Liver (tissue), 8 donors: ENCODE measurements at regions not wholly inside any gene's neighbourhood (a gene's known extent, or its start where the extent isn't known, plus 50 kb on each side); places are given as distances from the start of the nearest gene placed in this dataset.

Source experiments
- DNase-seq: peaks from one replicate; pipeline ENCODE4 v3.0.0-alpha.2; 2017; ENCODE audit warnings: low spot score
- H3K27ac ChIP-seq, 2 donors: one replicate each; pipeline ENCODE4 v1.7.0; 2013; ENCODE audit warnings: inconsistent platforms in 2 of 2, low read length in 2 of 2, control low read depth in 1 of 2, low read depth in 1 of 2, mild to moderate bottlenecking in 1 of 2
- H3K27me3 ChIP-seq, 4 donors: one replicate each; pipeline versions ENCODE4 v1.6.1 to v1.7.0; 2013; ENCODE audit warnings: low read length in 3 of 4, inconsistent platforms in 1 of 4, mild to moderate bottlenecking in 1 of 4, moderate library complexity in 1 of 4; ENCODE audit not compliant: control insufficient read depth in 4 of 4, insufficient read depth in 4 of 4
- H3K36me3 ChIP-seq, 4 donors: one replicate each; pipeline versions ENCODE4 v1.6.1 to v1.7.0; 2013; ENCODE audit warnings: low read length in 3 of 4, mild to moderate bottlenecking in 3 of 4, low read depth in 1 of 4, moderate library complexity in 1 of 4; ENCODE audit not compliant: control insufficient read depth in 4 of 4, insufficient read depth in 3 of 4
- H3K4me1 ChIP-seq, 4 donors: one replicate each; pipeline versions ENCODE4 v1.6.1 to v1.7.0; 2013; ENCODE audit warnings: low read length in 3 of 4, mild to moderate bottlenecking in 3 of 4, moderate library complexity in 1 of 4; ENCODE audit not compliant: control insufficient read depth in 4 of 4, insufficient read depth in 4 of 4
- H3K4me3 ChIP-seq, 3 donors: one replicate each; pipeline versions ENCODE4 v1.6.1 to v1.7.0; 2013; ENCODE audit warnings: low read length in 3 of 3, control low read depth in 1 of 3, low read depth in 1 of 3, mild to moderate bottlenecking in 1 of 3
- H3K9ac ChIP-seq, 2 donors: one replicate each; pipeline ENCODE4 v1.7.0; 2013; ENCODE audit warnings: low read length in 2 of 2, mild to moderate bottlenecking in 2 of 2, moderate library complexity in 2 of 2, control low read depth in 1 of 2, low read depth in 1 of 2
- H3K9me3 ChIP-seq, 4 donors: one replicate each; pipeline versions ENCODE4 v1.6.1 to v1.7.0; 2013; ENCODE audit warnings: low read length in 3 of 4; ENCODE audit not compliant: control insufficient read depth in 4 of 4
- EGR1 ChIP-seq, 2 donors: IDR thresholded peaks; 2 replicates each; pipeline ENCODE4 v1.6.1; 2016 to 2018; ENCODE audit warnings: antibody characterized with exemption in 2 of 2, low read depth in 2 of 2
- FOXA1 ChIP-seq: IDR thresholded peaks from 2 replicates; pipeline ENCODE4 v1.6.1; 2016; ENCODE audit warnings: antibody characterized with exemption
- FOXA2 ChIP-seq: IDR thresholded peaks from 2 replicates; pipeline ENCODE4 v1.6.1; 2016; ENCODE audit warnings: antibody characterized with exemption
- GABPA ChIP-seq, 2 donors: IDR thresholded peaks in 1 of 2; conservative IDR thresholded peaks in 1 of 2; 2 replicates each; pipeline ENCODE4 v1.6.1; 2016; ENCODE audit warnings: antibody characterized with exemption in 2 of 2, mild to moderate bottlenecking in 1 of 2, moderate library complexity in 1 of 2
- HNF4A ChIP-seq, 2 donors: conservative IDR thresholded peaks; 2 replicates each; pipeline ENCODE4 v1.6.1; 2016; ENCODE audit warnings: antibody characterized with exemption in 2 of 2, mild to moderate bottlenecking in 2 of 2
- HNF4G ChIP-seq: IDR thresholded peaks from 2 replicates; pipeline ENCODE4 v1.6.1; 2016; ENCODE audit warnings: antibody characterized with exemption
- JUND ChIP-seq, 2 donors: IDR thresholded peaks; 2 replicates each; pipeline ENCODE4 v1.6.1; 2016; ENCODE audit warnings: antibody characterized with exemption in 2 of 2
- NR2F2 ChIP-seq: IDR thresholded peaks from 2 replicates; pipeline ENCODE4 v1.6.1; 2016; ENCODE audit warnings: antibody characterized with exemption
- RAD21 ChIP-seq, 2 donors: IDR thresholded peaks; 2 replicates each; pipeline ENCODE4 v1.6.1; 2016; ENCODE audit warnings: antibody characterized with exemption in 2 of 2, mild to moderate bottlenecking in 2 of 2
- RXRA ChIP-seq, 2 donors: IDR thresholded peaks; 2 replicates each; pipeline ENCODE4 v1.6.1; 2017 to 2018; ENCODE audit warnings: antibody characterized with exemption in 2 of 2, mild to moderate bottlenecking in 1 of 2
- SP1 ChIP-seq: IDR thresholded peaks from 2 replicates; pipeline ENCODE4 v1.6.1; 2018; ENCODE audit warnings: antibody characterized with exemption, mild to moderate bottlenecking
- TAF1 ChIP-seq: conservative IDR thresholded peaks from 2 replicates; pipeline ENCODE4 v1.6.1; 2016; ENCODE audit warnings: antibody characterized with exemption, mild to moderate bottlenecking
- YY1 ChIP-seq: IDR thresholded peaks from 2 replicates; pipeline ENCODE4 v1.6.1; 2016; ENCODE audit warnings: antibody characterized with exemption, mild to moderate bottlenecking
- WGBS: extraction: QIAGEN DNeasy Blood & Tissue Kit; methylation state at CpG from one replicate; pipeline ENCODE4 v1.1.7; 2013; 5-methylcytosine and 5-hydroxymethylcytosine counted together
- TF ChIP-seq, protein P1 (sequence below): IDR thresholded peaks from 2 replicates; pipeline ENCODE4 v1.6.1; 2016; ENCODE audit warnings: antibody characterized with exemption
- TF ChIP-seq, protein P2 (sequence below): fragments of 150-350 bp; IDR thresholded peaks from 2 replicates; pipeline ENCODE4 v1.5.1; 2017; ENCODE audit warnings: improper control_type of control experiment, low read depth, low read length; ENCODE audit not compliant: missing input control
- TF ChIP-seq, protein P3 (sequence below): IDR thresholded peaks from 2 replicates; pipeline ENCODE4 v1.6.1; 2016; ENCODE audit warnings: antibody characterized with exemption
- TF ChIP-seq, protein P4 (sequence below): IDR thresholded peaks from 2 replicates; pipeline ENCODE4 v1.6.1; 2016; ENCODE audit warnings: antibody characterized with exemption, mild to moderate bottlenecking
- TF ChIP-seq, protein P5 (sequence below): IDR thresholded peaks from 2 replicates; pipeline ENCODE4 v1.6.1; 2016; ENCODE audit warnings: antibody characterized with exemption
- donor health status: healthy.
- donor health status: healthy.
- donor health status: healthy.
- donor health status: healthy.
- donor health status: healthy.

DNA sequence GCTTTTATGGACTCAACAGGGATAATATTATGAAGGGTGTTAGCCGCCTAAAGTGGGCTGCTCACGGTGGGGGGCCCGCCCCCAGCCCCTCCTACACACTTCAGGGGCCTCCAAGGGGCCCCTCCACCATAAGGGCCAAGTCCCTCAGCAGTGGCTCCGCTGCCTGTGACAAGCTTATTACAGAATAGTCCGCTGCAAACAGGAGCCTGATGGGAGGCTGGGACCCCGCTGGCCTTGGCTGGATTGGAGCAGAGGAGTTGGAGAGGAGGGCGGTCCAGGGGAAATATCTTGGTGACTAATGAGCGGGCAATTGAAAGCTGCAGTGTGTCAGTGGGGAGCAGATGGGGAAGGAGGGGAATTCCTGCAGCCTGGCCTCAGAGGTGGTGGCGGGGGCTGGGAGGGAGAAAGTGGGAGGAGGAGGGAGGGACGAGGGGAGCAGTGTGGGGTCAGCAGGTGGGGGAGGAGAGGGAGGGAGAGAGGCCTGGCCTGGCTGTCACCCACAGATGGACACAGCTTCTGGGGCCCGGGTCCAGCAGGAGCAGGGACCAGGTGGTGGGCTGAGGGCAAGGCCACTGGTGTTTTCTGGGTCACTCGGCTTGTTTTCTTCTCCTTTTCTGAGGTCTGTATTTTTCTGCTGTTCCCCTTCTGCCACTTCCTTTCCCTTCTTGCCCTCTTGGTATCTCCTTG lies 57.6 kb upstream of the FOXP4 start:
- no peak overlapping the region for H3K27ac ChIP-seq
- WGBS: 77% methylated on average over 12 of the region's 12 CpGs
- DNase-seq: no peak
- H3K36me3 ChIP-seq: no peaks in the 10 kb centered on the region
- no peak overlapping the region for H3K9ac ChIP-seq
- H3K27me3 ChIP-seq: no peaks in the 10 kb centered on the region
- no peak overlapping the region for H3K4me3 ChIP-seq
- H3K4me1 ChIP-seq: no peaks in the 10 kb centered on the region
- TF ChIP-seq HNF4G: no peak
- no peak for TF ChIP-seq RXRA (IDR thresholded peaks at IDR 0.05)
- TF ChIP-seq HNF4A (conservative IDR thresholded peaks at IDR 0.05): no peak
- TF ChIP-seq, protein P1, sequence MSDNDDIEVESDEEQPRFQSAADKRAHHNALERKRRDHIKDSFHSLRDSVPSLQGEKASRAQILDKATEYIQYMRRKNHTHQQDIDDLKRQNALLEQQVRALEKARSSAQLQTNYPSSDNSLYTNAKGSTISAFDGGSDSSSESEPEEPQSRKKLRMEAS: no peak
- no peak for TF ChIP-seq JUND (IDR thresholded peaks at IDR 0.05)
- TF ChIP-seq, protein P2, sequence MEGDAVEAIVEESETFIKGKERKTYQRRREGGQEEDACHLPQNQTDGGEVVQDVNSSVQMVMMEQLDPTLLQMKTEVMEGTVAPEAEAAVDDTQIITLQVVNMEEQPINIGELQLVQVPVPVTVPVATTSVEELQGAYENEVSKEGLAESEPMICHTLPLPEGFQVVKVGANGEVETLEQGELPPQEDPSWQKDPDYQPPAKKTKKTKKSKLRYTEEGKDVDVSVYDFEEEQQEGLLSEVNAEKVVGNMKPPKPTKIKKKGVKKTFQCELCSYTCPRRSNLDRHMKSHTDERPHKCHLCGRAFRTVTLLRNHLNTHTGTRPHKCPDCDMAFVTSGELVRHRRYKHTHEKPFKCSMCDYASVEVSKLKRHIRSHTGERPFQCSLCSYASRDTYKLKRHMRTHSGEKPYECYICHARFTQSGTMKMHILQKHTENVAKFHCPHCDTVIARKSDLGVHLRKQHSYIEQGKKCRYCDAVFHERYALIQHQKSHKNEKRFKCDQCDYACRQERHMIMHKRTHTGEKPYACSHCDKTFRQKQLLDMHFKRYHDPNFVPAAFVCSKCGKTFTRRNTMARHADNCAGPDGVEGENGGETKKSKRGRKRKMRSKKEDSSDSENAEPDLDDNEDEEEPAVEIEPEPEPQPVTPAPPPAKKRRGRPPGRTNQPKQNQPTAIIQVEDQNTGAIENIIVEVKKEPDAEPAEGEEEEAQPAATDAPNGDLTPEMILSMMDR: no peak
- no peak for TF ChIP-seq EGR1 (IDR thresholded peaks at IDR 0.05; ENCODE audit: low read depth in 2 of 2)
- no peak for TF ChIP-seq TAF1
- no peak for TF ChIP-seq YY1
- TF ChIP-seq, protein P3, sequence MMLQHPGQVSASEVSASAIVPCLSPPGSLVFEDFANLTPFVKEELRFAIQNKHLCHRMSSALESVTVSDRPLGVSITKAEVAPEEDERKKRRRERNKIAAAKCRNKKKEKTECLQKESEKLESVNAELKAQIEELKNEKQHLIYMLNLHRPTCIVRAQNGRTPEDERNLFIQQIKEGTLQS: no peak
- TF ChIP-seq GABPA (IDR thresholded peaks at IDR 0.05 in 1 of 2, conservative IDR thresholded peaks at IDR 0.05 in 1 of 2): no peak
- H3K9me3 ChIP-seq: no peaks in the 10 kb centered on the region

DNA sequence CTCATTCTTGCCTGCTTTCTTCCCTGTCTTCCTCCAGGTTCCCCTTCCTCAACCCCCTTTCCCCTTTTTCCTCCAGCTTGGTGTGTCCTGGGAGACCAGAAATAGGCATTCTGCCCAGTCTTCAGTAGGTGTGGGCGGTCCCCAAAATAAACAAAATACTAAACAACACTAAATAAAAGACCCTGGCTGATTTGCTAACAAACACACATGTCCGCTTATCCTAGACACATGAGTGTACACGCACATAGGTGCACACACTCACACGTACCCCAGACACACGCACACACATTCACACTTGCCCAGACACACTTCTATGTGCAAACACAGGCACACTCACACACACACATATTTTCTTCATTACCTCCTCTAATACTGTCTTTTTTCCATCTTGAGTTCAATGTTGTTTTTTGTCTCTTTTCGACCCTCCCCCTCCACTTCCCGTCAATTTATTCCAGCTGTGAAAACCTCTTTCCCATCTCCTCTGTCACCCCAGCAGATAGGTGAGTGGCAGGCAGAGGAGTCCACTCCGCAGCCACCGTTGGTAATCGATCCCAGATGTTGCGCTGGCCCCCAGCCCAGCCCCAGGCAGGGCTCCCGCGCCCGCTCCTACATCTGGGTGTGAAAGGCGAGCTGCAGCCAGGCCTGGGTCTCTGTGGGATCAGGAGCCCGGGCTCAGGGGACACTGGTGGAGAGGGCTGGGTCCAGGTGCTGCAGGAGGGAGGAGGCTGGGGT lies 56.9 kb upstream of the FOXP4 start:
- DNase-seq: no peak
- H3K27me3 ChIP-seq: no peaks in the 10 kb centered on the region
- H3K4me3 ChIP-seq: no peak overlapping the region
- H3K27ac ChIP-seq: no peak overlapping the region
- WGBS: 77% methylated on average over 16 of the region's 16 CpGs
- no peaks in the 10 kb centered on the region for H3K4me1 ChIP-seq
- no peaks in the 10 kb centered on the region for H3K36me3 ChIP-seq
- H3K9me3 ChIP-seq: no peaks in the 10 kb centered on the region
- no peak overlapping the region for H3K9ac ChIP-seq
- TF ChIP-seq NR2F2 (no peak), SP1 (no peak), YY1 (no peak), EGR1 (IDR thresholded peaks at IDR 0.05; ENCODE audit: low read depth in 2 of 2) (no peak), GABPA (IDR thresholded peaks at IDR 0.05 in 1 of 2, conservative IDR thresholded peaks at IDR 0.05 in 1 of 2) (no peak), FOXA1 (no peak), FOXA2 (no peak), TAF1 (no peak), HNF4G (no peak), RXRA (IDR thresholded peaks at IDR 0.05) (no peak), RAD21 (IDR thresholded peaks at IDR 0.05) (no peak)
- TF ChIP-seq, protein P4, sequence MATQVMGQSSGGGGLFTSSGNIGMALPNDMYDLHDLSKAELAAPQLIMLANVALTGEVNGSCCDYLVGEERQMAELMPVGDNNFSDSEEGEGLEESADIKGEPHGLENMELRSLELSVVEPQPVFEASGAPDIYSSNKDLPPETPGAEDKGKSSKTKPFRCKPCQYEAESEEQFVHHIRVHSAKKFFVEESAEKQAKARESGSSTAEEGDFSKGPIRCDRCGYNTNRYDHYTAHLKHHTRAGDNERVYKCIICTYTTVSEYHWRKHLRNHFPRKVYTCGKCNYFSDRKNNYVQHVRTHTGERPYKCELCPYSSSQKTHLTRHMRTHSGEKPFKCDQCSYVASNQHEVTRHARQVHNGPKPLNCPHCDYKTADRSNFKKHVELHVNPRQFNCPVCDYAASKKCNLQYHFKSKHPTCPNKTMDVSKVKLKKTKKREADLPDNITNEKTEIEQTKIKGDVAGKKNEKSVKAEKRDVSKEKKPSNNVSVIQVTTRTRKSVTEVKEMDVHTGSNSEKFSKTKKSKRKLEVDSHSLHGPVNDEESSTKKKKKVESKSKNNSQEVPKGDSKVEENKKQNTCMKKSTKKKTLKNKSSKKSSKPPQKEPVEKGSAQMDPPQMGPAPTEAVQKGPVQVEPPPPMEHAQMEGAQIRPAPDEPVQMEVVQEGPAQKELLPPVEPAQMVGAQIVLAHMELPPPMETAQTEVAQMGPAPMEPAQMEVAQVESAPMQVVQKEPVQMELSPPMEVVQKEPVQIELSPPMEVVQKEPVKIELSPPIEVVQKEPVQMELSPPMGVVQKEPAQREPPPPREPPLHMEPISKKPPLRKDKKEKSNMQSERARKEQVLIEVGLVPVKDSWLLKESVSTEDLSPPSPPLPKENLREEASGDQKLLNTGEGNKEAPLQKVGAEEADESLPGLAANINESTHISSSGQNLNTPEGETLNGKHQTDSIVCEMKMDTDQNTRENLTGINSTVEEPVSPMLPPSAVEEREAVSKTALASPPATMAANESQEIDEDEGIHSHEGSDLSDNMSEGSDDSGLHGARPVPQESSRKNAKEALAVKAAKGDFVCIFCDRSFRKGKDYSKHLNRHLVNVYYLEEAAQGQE: no peak
- TF ChIP-seq, protein P5, sequence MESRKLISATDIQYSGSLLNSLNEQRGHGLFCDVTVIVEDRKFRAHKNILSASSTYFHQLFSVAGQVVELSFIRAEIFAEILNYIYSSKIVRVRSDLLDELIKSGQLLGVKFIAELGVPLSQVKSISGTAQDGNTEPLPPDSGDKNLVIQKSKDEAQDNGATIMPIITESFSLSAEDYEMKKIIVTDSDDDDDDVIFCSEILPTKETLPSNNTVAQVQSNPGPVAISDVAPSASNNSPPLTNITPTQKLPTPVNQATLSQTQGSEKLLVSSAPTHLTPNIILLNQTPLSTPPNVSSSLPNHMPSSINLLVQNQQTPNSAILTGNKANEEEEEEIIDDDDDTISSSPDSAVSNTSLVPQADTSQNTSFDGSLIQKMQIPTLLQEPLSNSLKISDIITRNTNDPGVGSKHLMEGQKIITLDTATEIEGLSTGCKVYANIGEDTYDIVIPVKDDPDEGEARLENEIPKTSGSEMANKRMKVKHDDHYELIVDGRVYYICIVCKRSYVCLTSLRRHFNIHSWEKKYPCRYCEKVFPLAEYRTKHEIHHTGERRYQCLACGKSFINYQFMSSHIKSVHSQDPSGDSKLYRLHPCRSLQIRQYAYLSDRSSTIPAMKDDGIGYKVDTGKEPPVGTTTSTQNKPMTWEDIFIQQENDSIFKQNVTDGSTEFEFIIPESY: no peak
- TF ChIP-seq, protein P1: no peak
- TF ChIP-seq, protein P3: no peak
